ENCODE measurements at regions not wholly inside any gene's neighbourhood (a gene's known extent, or its start where the extent isn't known, plus 50 kb on each side); places are given as distances from the start of the nearest gene placed in this dataset.

- TF ChIP-seq CTCF (IDR thresholded peaks at IDR 0.05; ENCODE audit: low read depth, low read length), result no peak
- DNase-seq (ENCODE audit: low read depth, low spot score), result no peak
- in situ Hi-C loops (cut with HindIII; ENCODE audit: low sequenced_read_pairs), result no loop called here
- H3K4me3 ChIP-seq (ENCODE audit: low read depth, low read length), result no peak overlapping the region
Observed at GRCh38 chr4:38356686-38357085, 307.3 kb upstream of the KLF3 start.

GRCh38 chr4:38357546-38357945, 306.5 kb upstream of the KLF3 start:
- no peak overlapping the region for H3K4me3 ChIP-seq (ENCODE audit: low read depth, low read length)
- in situ Hi-C loops (cut with HindIII; ENCODE audit: low sequenced_read_pairs), result no loop called here
- DNase-seq (ENCODE audit: low read depth, low spot score), result no peak
- no peak for TF ChIP-seq CTCF (IDR thresholded peaks at IDR 0.05; ENCODE audit: low read depth, low read length)

- no peak for DNase-seq (ENCODE audit: low read depth, low spot score)
- H3K4me3 ChIP-seq (ENCODE audit: low read depth, low read length), result no peak overlapping the region
- no peak for TF ChIP-seq CTCF (IDR thresholded peaks at IDR 0.05; ENCODE audit: low read depth, low read length)
- in situ Hi-C loops (cut with HindIII; ENCODE audit: low sequenced_read_pairs), result no loop called here
Observed at GRCh38 chr4:38359113-38359512, 304.9 kb upstream of the KLF3 start.

- in situ Hi-C loops (cut with HindIII; ENCODE audit: low sequenced_read_pairs), result no loop called here
- H3K4me3 ChIP-seq (ENCODE audit: low read depth, low read length), result no peak overlapping the region
- TF ChIP-seq CTCF (IDR thresholded peaks at IDR 0.05; ENCODE audit: low read depth, low read length), result no peak
- DNase-seq (ENCODE audit: low read depth, low spot score), result no peak
Observed at GRCh38 chr4:38360201-38360600, 303.8 kb upstream of the KLF3 start.

GRCh38 chr4:38364383-38364963, 299.5 kb upstream of the KLF3 start:
- DNase-seq (ENCODE audit: low read depth, low spot score), result no peak
- in situ Hi-C loops (cut with HindIII; ENCODE audit: low sequenced_read_pairs), result no loop called here
- no peak for TF ChIP-seq CTCF (IDR thresholded peaks at IDR 0.05; ENCODE audit: low read depth, low read length)

GRCh38 chr4:38365261-38365660, 298.7 kb upstream of the KLF3 start:
- no peak for TF ChIP-seq CTCF (IDR thresholded peaks at IDR 0.05; ENCODE audit: low read depth, low read length)
- no peak for DNase-seq (ENCODE audit: low read depth, low spot score)
- no peak overlapping the region for H3K4me3 ChIP-seq (ENCODE audit: low read depth, low read length)
- in situ Hi-C loops (cut with HindIII; ENCODE audit: low sequenced_read_pairs), result no loop called here

More at GRCh38 chr4:38364383-38364963, 299.5 kb upstream of the KLF3 start:
- no peak overlapping the region for H3K4me3 ChIP-seq (ENCODE audit: low read depth, low read length)

Data from astrocyte of the spinal cord (primary cell).